UCSD-AML1 (cell line): ENCODE measurements at regions not wholly inside any gene's neighbourhood (a gene's known extent, or its start where the extent isn't known, plus 50 kb on each side); places are given as distances from the start of the nearest gene placed in this dataset.

Experiments used
- DNase-seq: peaks from one replicate; lab custom pipeline; 2025; ENCODE audit not compliant: unreplicated experiment; lab: John Stamatoyannopoulos, UW

- no peak for DNase-seq
Observed at GRCh38 chr22:47290706-47291430, 528.4 kb downstream of the TBC1D22A start.

- DNase-seq = no peak
Observed at GRCh38 chr22:47289336-47289985, 527.0 kb downstream of the TBC1D22A start.

GRCh38 chr22:47288680-47289079 lies 526.2 kb downstream of the TBC1D22A start:
- DNase-seq = no peak

- DNase-seq = no peak
Observed at GRCh38 chr22:47287516-47287915, 525.1 kb downstream of the TBC1D22A start.

GRCh38 chr22:47286590-47286989 lies 524.1 kb downstream of the TBC1D22A start:
- no peak for DNase-seq

- no peak for DNase-seq
Observed at GRCh38 chr22:47285981-47286380, 523.5 kb downstream of the TBC1D22A start.

GRCh38 chr22:47284822-47285221 lies 522.4 kb downstream of the TBC1D22A start:
- no peak for DNase-seq

GRCh38 chr22:47284360-47284759 lies 521.9 kb downstream of the TBC1D22A start:
- no peak for DNase-seq

- DNase-seq = no peak
Observed at GRCh38 chr22:47283616-47284270, 521.3 kb downstream of the TBC1D22A start.

GRCh38 chr22:47282851-47283250 lies 520.4 kb downstream of the TBC1D22A start:
- DNase-seq = no peak

GRCh38 chr22:47282366-47282765 lies 519.9 kb downstream of the TBC1D22A start:
- DNase-seq = no peak

GRCh38 chr22:47281126-47282106 lies 519.0 kb downstream of the TBC1D22A start:
- DNase-seq = no peak

GRCh38 chr22:47280301-47280700 lies 517.9 kb downstream of the TBC1D22A start:
- DNase-seq = no peak

- DNase-seq = no peak
Observed at GRCh38 chr22:47279746-47280145, 517.3 kb downstream of the TBC1D22A start.

- no peak for DNase-seq
Observed at GRCh38 chr22:47279337-47279736, 516.9 kb downstream of the TBC1D22A start.

GRCh38 chr22:47278655-47279054 lies 516.2 kb downstream of the TBC1D22A start:
- no peak for DNase-seq

GRCh38 chr22:47277531-47277930 lies 515.1 kb downstream of the TBC1D22A start:
- no peak for DNase-seq

- no peak for DNase-seq
Observed at GRCh38 chr22:47276991-47277390, 514.5 kb downstream of the TBC1D22A start.

- no peak for DNase-seq
Observed at GRCh38 chr22:47276450-47276820, 514.0 kb downstream of the TBC1D22A start.

GRCh38 chr22:47275605-47276449 lies 513.4 kb downstream of the TBC1D22A start:
- DNase-seq = no peak
